Right lobe of liver (tissue), 6 donors: ENCODE measurements at regions not wholly inside any gene's neighbourhood (a gene's known extent, or its start where the extent isn't known, plus 50 kb on each side); places are given as distances from the start of the nearest gene placed in this dataset.
"Not testable (repeated sequence)": the region's sequence is repeated elsewhere in the genome, so short reads cannot be mapped to it uniquely, and the experiment has no call there.

ENCODE experiments used
- ATAC-seq, 4 donors: fragments of 200-7000 bp; cut with Tn5 transposase; one replicate each; pipeline ENCODE4 v1.9.1; 2020; ENCODE audit warnings: mild to moderate bottlenecking in 4 of 4, moderate library complexity in 4 of 4
- DNase-seq, 3 donors: peaks; one replicate each; pipeline ENCODE4 v3.0.0-alpha.2; 2020
- H3K27ac ChIP-seq, 3 donors: fragments of 200-600 bp; one replicate each; pipeline ENCODE4 v1.8.0; 2022
- H3K27me3 ChIP-seq, 2 donors: fragments of 200-600 bp; one replicate each; pipeline ENCODE4 v1.8.0; 2022
- H3K36me3 ChIP-seq, 4 donors: fragments of 200-600 bp; sonication (generic) in 1 of 4; one replicate each; pipeline versions ENCODE4 v1.5.1 to v1.8.0; 2017 to 2022; ENCODE audit warnings: control low read depth in 1 of 4
- H3K4me1 ChIP-seq, 4 donors: fragments of 200-600 bp; sonication (generic) in 1 of 4; one replicate each; pipeline versions ENCODE4 v1.5.1 to v1.8.0; 2017 to 2022; ENCODE audit warnings: control low read depth in 1 of 4
- H3K4me3 ChIP-seq, 3 donors: fragments of 200-600 bp; one replicate each; pipeline ENCODE4 v1.8.0; 2022
- H3K9me3 ChIP-seq, 4 donors: fragments of 200-600 bp; sonication (generic) in 1 of 4; one replicate each; pipeline versions ENCODE4 v1.5.1 to v1.8.0; 2017 to 2022; ENCODE audit warnings: control low read depth in 1 of 4
- CTCF ChIP-seq, 4 donors: fragments of 200-600 bp in 3 of 4; fragments of 450-650 bp in 1 of 4; IDR thresholded peaks; one replicate each; pipeline versions ENCODE4 v1.5.1 to v1.8.0; 2016 to 2022; ENCODE audit warnings: antibody characterized with exemption in 4 of 4, mild to moderate bottlenecking in 2 of 4
- POLR2A ChIP-seq: fragments of 450-650 bp; IDR thresholded peaks from one replicate; pipeline ENCODE4 v1.6.1; 2017; ENCODE audit warnings: antibody characterized with exemption, mild to moderate bottlenecking
- WGBS: methylation state at CpG from one replicate; pipeline ENCODE4 v1.1.6; 2018; ENCODE audit warnings: low coverage, low lambda C conversion rate; ENCODE audit not compliant: insufficient coverage; ENCODE audit errors: missing lambda C conversion rate; 5-methylcytosine and 5-hydroxymethylcytosine counted together
- intact Hi-C, 2 donors: fragments of 100-400 bp; cut with DNase I; formaldehyde crosslinking; loops; one replicate each; pipeline versions ENCODE4 v1.11.2 to v1.14.1; 2022
- donor health status: DM: no; HTN: yes; CAD: no.
- donor health status: DM: no; HTN: no; CAD: no.
- donor health status: DM: no; HTN: no; CAD: no.
- donor health status: DM: no; HTN: yes; CAD: no.
- donor health status: DM: no; HTN: yes; CAD: no.

GRCh38 chr11:80929031-80929805 lies 1488.4 kb upstream of the TENM4 start:
- H3K27me3 ChIP-seq: no peaks in the 10 kb centered on the region
- intact Hi-C loops: no loop called here
- no peak overlapping the region for H3K27ac ChIP-seq
- 50% methylated on average over 1 of the region's 1 CpG for WGBS
- no peak overlapping the region for H3K4me3 ChIP-seq
- ATAC-seq (no peak), DNase-seq (no peak)
- no peaks in the 10 kb centered on the region for H3K36me3 ChIP-seq
- no peak for TF ChIP-seq POLR2A
- TF ChIP-seq CTCF (IDR thresholded peaks at IDR 0.05): no peak
- no peaks in the 10 kb centered on the region for H3K9me3 ChIP-seq
- no peaks in the 10 kb centered on the region for H3K4me1 ChIP-seq

DNA sequence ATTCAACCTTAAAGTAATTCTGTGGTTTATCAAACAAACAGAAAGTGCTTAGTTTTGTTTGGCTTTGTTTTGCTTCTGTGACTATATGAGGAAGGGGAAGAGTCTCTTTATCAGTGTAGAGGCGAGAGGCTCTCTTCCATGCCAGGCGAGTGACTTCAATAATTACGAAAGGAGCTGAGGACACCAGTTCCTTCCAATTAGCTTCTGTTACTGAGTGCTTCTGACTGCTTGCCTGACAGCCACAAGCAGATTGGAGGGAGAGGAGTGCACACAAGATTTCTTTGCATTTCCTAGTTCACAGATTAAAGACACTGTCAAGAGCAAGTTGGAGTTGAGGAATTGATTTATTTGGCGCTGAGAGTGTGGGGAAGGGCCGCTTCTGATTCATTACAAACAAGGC lies 1484.5 kb upstream of the TENM4 start:
- ATAC-seq (no peak), DNase-seq (no peak)
- TF ChIP-seq POLR2A: no peak
- no peak for TF ChIP-seq CTCF (IDR thresholded peaks at IDR 0.05)
- H3K4me3 ChIP-seq: no peak overlapping the region
- no peaks in the 10 kb centered on the region for H3K27me3 ChIP-seq
- H3K9me3 ChIP-seq: no peaks in the 10 kb centered on the region
- H3K4me1 ChIP-seq: no peaks in the 10 kb centered on the region
- 78% methylated on average over 2 of the region's 5 CpGs for WGBS
- H3K36me3 ChIP-seq: no peaks in the 10 kb centered on the region
- intact Hi-C loops: no loop called here
- H3K27ac ChIP-seq: no peak overlapping the region

DNA sequence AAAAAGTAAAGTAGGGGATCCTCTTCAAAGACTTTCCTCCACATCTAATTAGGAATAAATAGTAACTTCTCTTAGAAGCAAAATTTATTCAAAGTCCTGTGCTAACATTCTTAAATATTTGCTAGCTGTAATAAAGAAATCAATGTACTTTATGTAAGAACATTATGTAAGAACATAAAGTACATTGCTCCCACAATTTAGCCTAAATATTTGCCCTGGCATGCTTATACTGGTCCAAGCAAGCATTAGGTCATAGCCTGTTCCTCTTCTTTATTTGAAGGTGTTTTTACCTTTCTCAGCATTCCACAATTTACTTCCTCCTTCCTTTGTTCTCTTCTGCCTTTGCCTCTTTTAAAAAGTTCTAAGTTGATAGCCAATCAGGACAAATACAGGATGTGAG lies 1480.5 kb upstream of the TENM4 start:
- DNase-seq, H3K4me1 ChIP-seq, ATAC-seq, H3K27me3 ChIP-seq, H3K9me3 ChIP-seq, H3K36me3 ChIP-seq, H3K27ac ChIP-seq, H3K4me3 ChIP-seq, intact Hi-C loops: not testable (repeated sequence)

DNA sequence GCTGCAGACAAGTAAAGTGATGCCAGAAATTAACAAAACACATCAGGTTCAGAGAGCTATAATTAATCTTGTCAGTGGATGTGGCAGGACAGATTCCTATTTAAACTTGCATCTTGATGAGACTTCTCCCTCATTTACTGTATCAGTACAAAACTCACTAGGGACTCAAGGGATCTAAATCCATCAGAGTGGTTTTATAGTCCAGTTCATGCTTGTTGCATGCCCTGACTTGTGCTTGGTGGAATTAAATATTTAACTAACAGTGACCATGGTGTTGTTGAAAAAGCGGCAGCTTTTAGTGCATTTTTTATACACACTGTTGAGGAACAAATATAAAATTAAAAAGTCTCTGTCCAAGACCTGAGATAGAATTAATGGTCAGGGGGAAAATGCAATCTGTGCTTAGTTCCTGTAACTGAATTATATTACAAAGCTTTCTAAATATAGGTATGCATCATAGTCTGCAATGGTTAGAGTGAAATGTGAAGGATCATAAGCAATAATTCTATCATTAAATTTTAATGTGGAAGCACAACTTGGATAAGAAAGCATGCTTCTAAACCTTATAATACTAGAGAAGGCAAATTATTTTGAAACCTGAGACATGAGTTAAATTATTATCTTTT lies 1475.5 kb upstream of the TENM4 start:
- H3K9me3 ChIP-seq: no peaks in the 10 kb centered on the region
- no peaks in the 10 kb centered on the region for H3K36me3 ChIP-seq
- no peak overlapping the region for H3K4me3 ChIP-seq
- no peaks in the 10 kb centered on the region for H3K27me3 ChIP-seq
- H3K27ac ChIP-seq: no peak overlapping the region
- 60% methylated on average over 1 of the region's 1 CpG for WGBS
- DNase-seq: no peak
- ATAC-seq: no peak
- TF ChIP-seq CTCF (IDR thresholded peaks at IDR 0.05): no peak
- TF ChIP-seq POLR2A: no peak
- H3K4me1 ChIP-seq: no peaks in the 10 kb centered on the region
- intact Hi-C loops: no loop called here

DNA sequence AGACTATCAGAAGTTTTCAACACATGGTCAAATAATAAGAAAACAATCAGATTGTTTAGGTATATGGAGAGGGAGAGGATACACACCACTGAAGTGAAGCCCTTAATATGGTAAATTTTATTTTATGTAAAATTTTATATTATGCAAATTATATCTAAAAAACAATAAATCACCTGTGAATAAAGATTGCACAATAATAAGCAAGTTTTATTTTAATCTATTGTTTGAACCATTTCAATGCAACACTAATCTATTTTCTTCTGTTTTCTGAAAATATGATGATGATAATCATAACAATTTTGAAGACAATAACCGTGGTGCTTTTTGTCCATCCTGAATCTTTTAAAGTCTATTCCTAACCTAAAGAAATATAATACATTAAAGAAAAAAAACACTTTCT lies 1473.5 kb upstream of the TENM4 start:
- Histone ChIP-seq H3K9me3 (no peaks in the 10 kb centered on the region), H3K4me1 (no peaks in the 10 kb centered on the region), H3K27ac (no peak overlapping the region), H3K36me3 (no peaks in the 10 kb centered on the region), H3K27me3 (no peaks in the 10 kb centered on the region), H3K4me3 (no peak overlapping the region)
- ATAC-seq (no peak), DNase-seq (no peak)
- whole genome bisulfite sequencing: 47% methylated on average over 1 of the region's 1 CpG
- intact Hi-C loops: no loop called here
- TF ChIP-seq CTCF (IDR thresholded peaks at IDR 0.05) (no peak), POLR2A (no peak)
